Mucosa of descending colon (tissue), 3 donors: ENCODE measurements at regions not wholly inside any gene's neighbourhood (a gene's known extent, or its start where the extent isn't known, plus 50 kb on each side); places are given as distances from the start of the nearest gene placed in this dataset.
A peak's percentile ranks its signal among the peaks of the same experiment; 100 is the strongest.

ENCODE experiments used
- ATAC-seq: fragments of 200-7000 bp; cut with Tn5 transposase; one replicate; pipeline ENCODE4 v1.9.1; 2020; ENCODE audit warnings: mild to moderate bottlenecking, moderate library complexity
- DNase-seq, 3 donors: peaks; one replicate each; pipeline ENCODE4 v3.0.0-alpha.2; 2020
- H3K36me3 ChIP-seq: fragments of 200-600 bp; one replicate; pipeline ENCODE4 v1.8.0; 2021; ENCODE audit warnings: low read depth, mild to moderate bottlenecking
- H3K4me1 ChIP-seq: fragments of 200-600 bp; one replicate; pipeline ENCODE4 v1.8.0; 2021; ENCODE audit warnings: low read depth, mild to moderate bottlenecking
- H3K4me3 ChIP-seq: fragments of 200-600 bp; one replicate; pipeline ENCODE4 v1.8.0; 2021; ENCODE audit warnings: mild to moderate bottlenecking
- H3K9me3 ChIP-seq: fragments of 200-600 bp; one replicate; pipeline ENCODE4 v1.8.0; 2021; ENCODE audit warnings: mild to moderate bottlenecking
- CTCF ChIP-seq: fragments of 200-600 bp; IDR thresholded peaks from one replicate; pipeline ENCODE4 v1.8.0; 2022; ENCODE audit warnings: antibody characterized with exemption, mild to moderate bottlenecking
- intact Hi-C, 2 donors: fragments of 100-400 bp; cut with DNase I in 1 of 2; cut with micrococcal nuclease in 1 of 2; formaldehyde crosslinking; loops; one replicate each; pipeline versions ENCODE4 v1.11.0 to v1.11.1; 2022; cut with DNase I, micrococcal nuclease
- donor health status: DM: no; HTN: no; CAD: no; lungs with moderate emphysema.
- donor health status: DM: no; HTN: no; CAD: no.
- donor health status: DM: no; HTN: yes; CAD: no.

DNA sequence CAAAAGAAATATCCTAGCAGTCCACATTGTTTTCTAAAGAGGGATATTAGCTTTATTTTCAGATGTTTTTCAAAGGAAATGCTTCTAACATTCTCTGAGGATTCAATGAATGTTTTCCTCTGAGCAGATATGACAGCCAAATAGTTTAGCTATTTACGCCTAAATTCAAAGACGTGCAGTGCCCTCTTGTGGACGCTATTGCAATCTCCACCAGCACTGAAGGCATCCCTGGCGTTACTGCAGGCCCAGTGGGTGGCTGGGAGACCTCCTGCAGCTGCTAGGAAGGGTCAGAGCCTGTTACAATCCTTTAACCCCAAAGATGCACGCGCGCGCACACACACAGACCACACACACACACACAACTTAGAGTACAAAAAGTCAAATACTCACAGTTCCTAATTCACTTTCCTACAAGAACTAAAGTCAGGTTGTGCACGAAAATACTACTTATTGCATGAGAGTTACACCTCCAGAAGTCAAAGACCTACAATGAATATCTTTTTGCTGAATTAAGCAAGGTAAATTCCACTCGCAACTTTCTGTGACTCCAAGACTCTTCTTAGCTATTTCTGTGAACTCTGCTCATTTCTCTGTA is 589.3 kb upstream of the TMEM132C start:
- Histone ChIP-seq H3K4me3 (no peak overlapping the region), H3K4me1 (no peaks in the 10 kb centered on the region), H3K9me3 (no peaks in the 10 kb centered on the region), H3K36me3 (no peaks in the 10 kb centered on the region)
- ATAC-seq = peak; percentile 68
- TF ChIP-seq CTCF = peak; percentile 50
- peak in 2 of 3 donors; percentile 53 to 79 for DNase-seq
- intact Hi-C loops = loop anchor here in 1 of 2 donors (2.0 kb wide), 1 partner anchor 391 kb away; no protein-coding TSS in a partner anchor

DNA sequence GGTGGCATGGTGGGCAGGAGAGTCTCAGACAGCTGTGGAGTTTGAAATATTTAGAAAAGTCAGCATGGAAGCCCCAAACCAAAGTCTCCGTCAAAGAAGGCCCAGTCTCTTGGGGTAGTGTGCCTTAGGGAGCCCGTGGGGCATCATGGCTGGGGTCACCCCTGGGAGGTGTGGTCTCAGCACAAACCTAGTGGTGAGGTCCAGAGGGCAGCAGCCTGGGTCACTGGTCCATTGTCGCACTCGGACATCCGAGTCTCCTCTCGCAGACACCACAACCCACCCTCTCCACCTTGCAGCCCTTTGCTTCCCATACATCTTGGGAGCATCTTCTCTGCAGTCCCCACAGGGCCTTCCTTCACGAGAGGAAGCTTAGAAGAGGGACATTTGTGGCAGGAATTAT is 588.0 kb upstream of the TMEM132C start:
- no peak for TF ChIP-seq CTCF
- no peaks in the 10 kb centered on the region for H3K4me1 ChIP-seq
- intact Hi-C loops = no loop called here
- H3K36me3 ChIP-seq = no peaks in the 10 kb centered on the region
- no peak overlapping the region for H3K4me3 ChIP-seq
- H3K9me3 ChIP-seq = no peaks in the 10 kb centered on the region
- no peak for ATAC-seq
- no peak for DNase-seq

- no peaks in the 10 kb centered on the region for H3K9me3 ChIP-seq
- no peaks in the 10 kb centered on the region for H3K4me1 ChIP-seq
- TF ChIP-seq CTCF = no peak
- no peak overlapping the region for H3K4me3 ChIP-seq
- intact Hi-C loops = no loop called here
- DNase-seq (no peak), ATAC-seq (no peak)
- H3K36me3 ChIP-seq = no peaks in the 10 kb centered on the region
Measured at GRCh38 chr12:127680516-127680915, 586.5 kb upstream of the TMEM132C start.

DNA sequence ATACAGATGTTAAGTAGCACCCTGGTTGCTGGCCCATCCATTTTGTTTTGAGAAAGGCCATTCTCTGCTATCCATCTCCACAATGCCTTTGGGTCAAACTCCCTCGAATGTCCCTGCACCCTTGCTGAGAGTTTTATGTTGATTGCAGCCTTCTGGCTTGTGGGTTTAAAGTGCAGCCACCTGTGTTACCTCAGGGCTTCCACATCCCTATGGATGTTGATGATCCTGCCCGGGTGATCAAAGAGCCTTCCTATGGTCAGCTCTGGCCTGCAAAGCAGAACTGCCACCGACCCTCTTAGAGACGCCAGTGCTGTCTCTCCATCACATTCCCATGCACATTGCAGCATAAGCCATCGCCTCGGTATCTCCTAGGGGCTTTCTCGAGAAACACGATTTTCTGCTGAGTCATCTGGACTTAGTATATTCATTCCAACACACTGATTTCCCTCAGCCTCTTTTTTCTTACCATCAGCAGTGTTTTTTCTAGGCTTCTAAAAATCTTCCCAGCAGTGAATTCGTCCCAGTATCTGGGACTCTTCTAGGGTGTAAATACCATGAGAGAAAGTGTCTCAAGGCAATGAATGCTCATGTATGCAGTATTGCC is 585.7 kb upstream of the TMEM132C start:
- no peak for ATAC-seq
- Histone ChIP-seq H3K9me3 (no peaks in the 10 kb centered on the region), H3K4me1 (no peaks in the 10 kb centered on the region), H3K36me3 (no peaks in the 10 kb centered on the region), H3K4me3 (no peak overlapping the region)
- intact Hi-C loops = no loop called here
- DNase-seq = no peak
- no peak for TF ChIP-seq CTCF

- Histone ChIP-seq H3K36me3 (no peaks in the 10 kb centered on the region), H3K4me1 (no peaks in the 10 kb centered on the region), H3K9me3 (no peaks in the 10 kb centered on the region), H3K4me3 (no peak overlapping the region)
- DNase-seq = no peak
- TF ChIP-seq CTCF = no peak
- ATAC-seq = no peak
- intact Hi-C loops = no loop called here
Measured at GRCh38 chr12:127685491-127685890, 581.5 kb upstream of the TMEM132C start.
